Colonic mucosa (tissue), 4 donors: ENCODE measurements at regions not wholly inside any gene's neighbourhood (a gene's known extent, or its start where the extent isn't known, plus 50 kb on each side); places are given as distances from the start of the nearest gene placed in this dataset.

Experiments used
- DNase-seq: peaks from one replicate; pipeline ENCODE4 v3.0.0-alpha.2; 2020
- H3K27ac ChIP-seq: fragments of 200-600 bp; one replicate; pipeline ENCODE4 v1.8.0; 2021
- H3K27me3 ChIP-seq: fragments of 200-600 bp; one replicate; pipeline ENCODE4 v1.8.0; 2021
- H3K36me3 ChIP-seq: fragments of 200-600 bp; one replicate; pipeline ENCODE4 v1.8.0; 2021
- H3K4me1 ChIP-seq: fragments of 200-600 bp; one replicate; pipeline ENCODE4 v1.8.0; 2021; ENCODE audit warnings: mild to moderate bottlenecking
- H3K4me3 ChIP-seq: fragments of 200-600 bp; one replicate; pipeline ENCODE4 v1.8.0; 2021
- H3K9ac ChIP-seq, 2 donors: one replicate each; pipeline ENCODE4 v1.7.0; 2013; ENCODE audit warnings: control low read depth in 2 of 2, low read depth in 2 of 2, low read length in 2 of 2
- H3K9me3 ChIP-seq: fragments of 200-600 bp; one replicate; pipeline ENCODE4 v1.8.0; 2021
- intact Hi-C: fragments of 100-400 bp; cut with DNase I; formaldehyde crosslinking; loops from one replicate; pipeline ENCODE4 v1.14.1; 2022
- TF ChIP-seq, protein P1 (sequence below): fragments of 200-600 bp; IDR thresholded peaks from one replicate; pipeline ENCODE4 v1.8.0; 2022; ENCODE audit warnings: antibody characterized with exemption, mild to moderate bottlenecking
- donor health status: healthy.
- donor health status: DM: no; HTN: no; CAD: no.
- donor health status: DM: no; HTN: no; CAD: no.

DNA sequence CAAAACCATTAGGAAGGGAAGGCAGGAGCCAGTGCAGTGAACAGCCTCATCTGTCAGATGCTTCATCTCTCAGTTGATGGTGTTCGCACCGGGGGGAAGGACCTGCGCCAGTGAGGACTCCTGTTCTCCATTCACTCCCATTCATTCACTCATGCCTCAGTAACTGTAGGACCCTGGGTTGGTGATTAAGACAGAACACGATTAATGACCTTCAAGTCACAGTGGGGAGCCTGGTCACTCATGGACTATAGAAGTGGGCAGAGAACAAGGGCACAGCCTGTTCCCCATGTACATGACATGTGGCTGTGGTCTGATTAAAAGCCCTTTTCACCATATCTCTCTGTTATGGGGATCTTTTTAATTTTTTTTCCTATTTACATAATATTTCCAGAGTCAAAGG is 113.3 kb downstream of the RPS12 start:
- DNase-seq = no peak
- TF ChIP-seq, protein P1, sequence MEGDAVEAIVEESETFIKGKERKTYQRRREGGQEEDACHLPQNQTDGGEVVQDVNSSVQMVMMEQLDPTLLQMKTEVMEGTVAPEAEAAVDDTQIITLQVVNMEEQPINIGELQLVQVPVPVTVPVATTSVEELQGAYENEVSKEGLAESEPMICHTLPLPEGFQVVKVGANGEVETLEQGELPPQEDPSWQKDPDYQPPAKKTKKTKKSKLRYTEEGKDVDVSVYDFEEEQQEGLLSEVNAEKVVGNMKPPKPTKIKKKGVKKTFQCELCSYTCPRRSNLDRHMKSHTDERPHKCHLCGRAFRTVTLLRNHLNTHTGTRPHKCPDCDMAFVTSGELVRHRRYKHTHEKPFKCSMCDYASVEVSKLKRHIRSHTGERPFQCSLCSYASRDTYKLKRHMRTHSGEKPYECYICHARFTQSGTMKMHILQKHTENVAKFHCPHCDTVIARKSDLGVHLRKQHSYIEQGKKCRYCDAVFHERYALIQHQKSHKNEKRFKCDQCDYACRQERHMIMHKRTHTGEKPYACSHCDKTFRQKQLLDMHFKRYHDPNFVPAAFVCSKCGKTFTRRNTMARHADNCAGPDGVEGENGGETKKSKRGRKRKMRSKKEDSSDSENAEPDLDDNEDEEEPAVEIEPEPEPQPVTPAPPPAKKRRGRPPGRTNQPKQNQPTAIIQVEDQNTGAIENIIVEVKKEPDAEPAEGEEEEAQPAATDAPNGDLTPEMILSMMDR = no peak
- H3K27me3 ChIP-seq = no peaks in the 10 kb centered on the region
- no peak overlapping the region for H3K9ac ChIP-seq
- no peaks in the 10 kb centered on the region for H3K4me1 ChIP-seq
- H3K36me3 ChIP-seq = no peaks in the 10 kb centered on the region
- H3K4me3 ChIP-seq = no peak overlapping the region
- no peak overlapping the region for H3K27ac ChIP-seq
- intact Hi-C loops = no loop called here
- H3K9me3 ChIP-seq = no peaks in the 10 kb centered on the region

DNA sequence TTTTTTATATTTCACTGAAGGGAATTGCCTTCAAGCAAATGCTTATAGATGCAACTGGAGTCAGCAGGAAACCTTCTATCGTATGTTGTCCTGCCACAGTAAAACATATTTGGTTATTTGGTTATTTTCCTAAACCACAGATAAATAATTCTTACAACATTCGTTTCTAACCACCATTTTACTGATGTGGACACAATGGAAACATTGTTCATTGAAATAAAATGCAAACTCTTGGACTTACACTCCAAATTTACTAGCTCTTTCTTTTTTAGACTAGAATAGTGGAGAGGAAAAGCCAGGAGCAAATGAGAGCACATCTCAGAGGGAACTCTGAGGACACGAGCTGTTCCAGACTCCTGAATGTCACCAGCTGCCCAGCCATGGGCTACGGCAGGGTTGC is 114.8 kb downstream of the RPS12 start:
- Histone ChIP-seq H3K27me3 (no peaks in the 10 kb centered on the region), H3K9ac (no peak overlapping the region), H3K4me3 (no peak overlapping the region), H3K4me1 (no peaks in the 10 kb centered on the region), H3K9me3 (no peaks in the 10 kb centered on the region), H3K27ac (no peak overlapping the region), H3K36me3 (no peaks in the 10 kb centered on the region)
- intact Hi-C loops = no loop called here
- no peak for DNase-seq
- TF ChIP-seq, protein P1 = no peak

DNA sequence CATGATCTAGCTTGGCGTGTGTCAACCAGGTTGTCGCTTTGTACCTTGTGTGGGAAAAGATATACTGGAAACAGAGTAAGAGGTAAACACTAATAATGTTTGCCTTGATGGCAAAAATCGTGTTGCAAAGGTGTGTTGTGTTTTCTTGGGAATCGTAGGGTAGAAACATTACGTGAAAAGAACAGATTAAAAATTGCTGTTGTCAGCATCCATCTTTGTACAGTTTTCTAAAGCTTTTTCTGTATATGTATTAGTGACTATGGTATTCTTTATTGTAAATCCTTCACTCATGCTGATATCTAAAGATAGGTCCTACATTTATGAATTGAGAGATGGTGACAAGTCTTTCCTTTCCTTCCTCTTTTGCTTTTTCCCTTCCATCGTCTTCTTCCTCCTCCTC is 116.9 kb downstream of the RPS12 start:
- Histone ChIP-seq H3K9me3 (no peaks in the 10 kb centered on the region), H3K36me3 (no peaks in the 10 kb centered on the region), H3K27me3 (no peaks in the 10 kb centered on the region), H3K4me1 (no peaks in the 10 kb centered on the region), H3K4me3 (no peak overlapping the region), H3K27ac (no peak overlapping the region), H3K9ac (no peak overlapping the region)
- intact Hi-C loops = no loop called here
- DNase-seq = no peak
- TF ChIP-seq, protein P1 = no peak

DNA sequence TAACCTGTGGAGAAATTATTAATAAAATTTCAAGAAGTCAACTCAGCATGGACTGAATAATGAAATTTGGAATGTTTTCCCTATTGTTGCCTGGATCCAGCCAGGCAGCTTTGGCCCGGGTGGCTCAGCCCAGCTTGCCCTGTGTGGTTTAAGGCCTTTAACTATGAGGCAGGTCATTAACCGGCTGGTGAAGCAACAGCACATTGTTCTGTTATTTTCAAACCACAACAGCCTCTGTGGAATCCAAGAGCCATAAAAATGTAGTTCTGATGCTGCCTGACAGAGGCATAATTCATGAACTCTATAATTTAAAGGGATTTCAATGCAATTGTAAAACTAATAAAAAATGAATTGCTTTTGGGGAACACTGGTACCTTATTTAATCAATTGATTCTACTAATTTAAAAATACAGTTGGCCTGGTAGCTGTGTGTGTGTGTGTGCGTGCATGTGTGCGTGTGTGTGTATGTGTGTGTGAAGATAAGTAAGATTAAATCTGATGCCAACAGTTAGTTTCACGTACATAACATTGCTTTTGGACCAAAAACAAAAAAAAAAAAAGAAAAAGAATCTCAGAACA is 117.7 kb downstream of the RPS12 start:
- H3K36me3 ChIP-seq = no peaks in the 10 kb centered on the region
- H3K4me1 ChIP-seq = no peaks in the 10 kb centered on the region
- H3K4me3 ChIP-seq = no peak overlapping the region
- no peak overlapping the region for H3K9ac ChIP-seq
- intact Hi-C loops = no loop called here
- H3K9me3 ChIP-seq = no peaks in the 10 kb centered on the region
- no peaks in the 10 kb centered on the region for H3K27me3 ChIP-seq
- TF ChIP-seq, protein P1 = no peak
- DNase-seq = no peak
- H3K27ac ChIP-seq = no peak overlapping the region

DNA sequence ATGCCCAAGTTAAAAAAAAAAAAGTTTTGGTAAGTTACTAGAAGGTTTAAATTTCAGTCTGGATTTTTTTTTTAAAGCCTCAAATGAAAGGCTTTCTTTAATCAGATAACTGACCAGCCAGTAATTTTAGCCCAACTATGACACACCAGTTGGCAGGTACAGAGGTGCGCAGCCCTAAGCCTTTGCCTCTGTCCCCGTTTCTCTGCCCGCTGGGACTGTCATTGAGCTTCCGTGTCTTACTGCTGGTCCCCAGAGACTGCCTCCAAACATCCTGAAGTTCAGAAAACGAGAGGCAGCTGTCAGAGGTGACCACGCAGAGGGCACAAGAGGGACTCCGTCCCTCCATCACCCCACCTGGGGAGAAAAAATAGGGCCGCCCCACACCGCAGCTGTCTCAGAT is 118.2 kb downstream of the RPS12 start:
- TF ChIP-seq, protein P1 = no peak
- Histone ChIP-seq H3K27me3 (no peaks in the 10 kb centered on the region), H3K4me3 (no peak overlapping the region), H3K9me3 (no peaks in the 10 kb centered on the region), H3K36me3 (no peaks in the 10 kb centered on the region), H3K9ac (no peak overlapping the region), H3K27ac (no peak overlapping the region), H3K4me1 (no peaks in the 10 kb centered on the region)
- intact Hi-C loops = no loop called here
- no peak for DNase-seq

DNA sequence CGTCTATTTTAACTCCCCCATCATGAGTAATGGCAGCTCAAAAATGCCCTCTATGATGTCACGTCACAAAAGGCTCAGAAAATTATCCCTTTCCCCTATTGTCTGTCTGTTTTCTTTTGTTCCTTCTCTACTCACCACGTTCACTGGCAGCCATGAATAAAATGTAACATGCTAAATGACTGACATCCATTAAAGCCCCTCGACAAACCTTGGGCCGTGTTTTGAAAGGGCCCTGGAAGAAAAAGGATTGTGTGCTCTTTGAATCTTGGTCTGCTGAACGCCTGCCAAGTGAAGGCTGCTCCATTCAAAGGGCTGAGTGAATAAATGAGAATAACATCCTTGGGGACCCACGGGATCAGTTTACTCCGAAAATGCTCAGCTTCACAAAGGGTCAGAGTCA is 118.7 kb downstream of the RPS12 start:
- no peak overlapping the region for H3K27ac ChIP-seq
- intact Hi-C loops = no loop called here
- H3K9me3 ChIP-seq = no peaks in the 10 kb centered on the region
- TF ChIP-seq, protein P1 = no peak
- no peak for DNase-seq
- H3K36me3 ChIP-seq = no peaks in the 10 kb centered on the region
- no peaks in the 10 kb centered on the region for H3K4me1 ChIP-seq
- H3K4me3 ChIP-seq = no peak overlapping the region
- H3K9ac ChIP-seq = no peak overlapping the region
- no peaks in the 10 kb centered on the region for H3K27me3 ChIP-seq
